GM18951 (cell line): ENCODE measurements at regions not wholly inside any gene's neighbourhood (a gene's known extent, or its start where the extent isn't known, plus 50 kb on each side); places are given as distances from the start of the nearest gene placed in this dataset.
"Not testable (repeated sequence)": the region's sequence is repeated elsewhere in the genome, so short reads cannot be mapped to it uniquely, and the experiment has no call there.

Source experiments
- POLR2A ChIP-seq: IDR thresholded peaks from 4 replicates; pipeline ENCODE4 v1.6.1; 2011; ENCODE audit warnings: mild to moderate bottlenecking; ENCODE audit not compliant: insufficient read length, insufficient read depth; ENCODE audit errors: extremely low read depth
- in situ Hi-C: fragments of 300-500 bp; cut with MboI; formaldehyde crosslinking; loops from one replicate; pipeline ENCODE4 v1.12.0; 2022; ENCODE audit warnings: low sequenced_read_pairs, mixed read lengths, inconsistent platforms; ENCODE audit not compliant: unreplicated experiment

- TF ChIP-seq POLR2A, result no peak
- in situ Hi-C loops, result no loop called here
Measured at GRCh38 chr5:122615146-122615545, 159.7 kb upstream of the SNX2 start.

DNA sequence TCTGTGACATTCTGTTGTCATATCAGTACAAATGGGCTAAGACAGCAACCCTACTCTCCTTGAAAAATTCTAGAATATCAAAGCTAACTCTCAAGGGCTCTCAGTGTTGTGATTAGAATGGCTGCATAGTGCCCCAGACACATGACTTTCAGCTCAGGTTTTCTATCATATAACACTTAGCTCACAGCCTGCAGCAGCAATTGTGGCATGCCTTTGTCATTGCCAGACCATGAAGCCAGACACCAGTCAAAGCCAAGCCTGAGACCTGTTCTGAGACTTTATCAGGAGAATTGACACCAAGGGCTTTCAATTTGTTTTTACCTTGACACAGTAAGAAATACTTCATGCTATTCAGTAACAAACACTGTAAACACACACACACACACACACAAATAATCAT, 159.0 kb upstream of the SNX2 start:
- in situ Hi-C loops, result no loop called here
- no peak for TF ChIP-seq POLR2A

DNA sequence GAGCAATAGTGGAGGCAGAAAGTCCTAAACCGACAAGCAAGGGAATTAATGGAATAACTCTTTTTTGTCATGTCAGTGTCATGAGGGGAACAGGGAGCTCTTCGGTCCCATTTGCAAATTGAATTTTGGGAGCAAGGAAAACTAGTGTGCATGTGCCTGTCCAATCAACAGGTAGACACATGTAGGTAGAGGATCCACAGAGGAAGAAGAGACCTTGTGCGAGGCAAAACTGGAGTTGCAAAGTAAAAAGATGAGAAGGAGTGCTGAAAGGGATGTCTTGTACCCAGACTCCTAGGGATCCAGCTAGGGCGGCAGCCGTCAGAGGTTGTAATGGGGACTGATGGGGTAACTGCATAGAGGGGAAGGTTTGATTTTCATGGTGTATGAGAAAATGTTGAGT, 156.8 kb upstream of the SNX2 start:
- in situ Hi-C loops, result not testable (repeated sequence)

- in situ Hi-C loops, result not testable (repeated sequence)
Measured at GRCh38 chr5:122620768-122621167, 154.1 kb upstream of the SNX2 start.

- in situ Hi-C loops, result not testable (repeated sequence)
Measured at GRCh38 chr5:122628714-122629113, 146.2 kb upstream of the SNX2 start.

GRCh38 chr5:122629121-122629677, 145.7 kb upstream of the SNX2 start:
- TF ChIP-seq POLR2A, result no peak
- in situ Hi-C loops, result no loop called here

- TF ChIP-seq POLR2A, result no peak
- in situ Hi-C loops, result no loop called here
Measured at GRCh38 chr5:122638581-122638980, 136.3 kb upstream of the SNX2 start.

- no peak for TF ChIP-seq POLR2A
- in situ Hi-C loops, result no loop called here
Measured at GRCh38 chr5:122639033-122639432, 135.8 kb upstream of the SNX2 start.

- TF ChIP-seq POLR2A, result no peak
- in situ Hi-C loops, result no loop called here
Measured at GRCh38 chr5:122639864-122640263, 135.0 kb upstream of the SNX2 start.

GRCh38 chr5:122649080-122649479, 125.8 kb upstream of the SNX2 start:
- TF ChIP-seq POLR2A, result no peak
- in situ Hi-C loops, result no loop called here

DNA sequence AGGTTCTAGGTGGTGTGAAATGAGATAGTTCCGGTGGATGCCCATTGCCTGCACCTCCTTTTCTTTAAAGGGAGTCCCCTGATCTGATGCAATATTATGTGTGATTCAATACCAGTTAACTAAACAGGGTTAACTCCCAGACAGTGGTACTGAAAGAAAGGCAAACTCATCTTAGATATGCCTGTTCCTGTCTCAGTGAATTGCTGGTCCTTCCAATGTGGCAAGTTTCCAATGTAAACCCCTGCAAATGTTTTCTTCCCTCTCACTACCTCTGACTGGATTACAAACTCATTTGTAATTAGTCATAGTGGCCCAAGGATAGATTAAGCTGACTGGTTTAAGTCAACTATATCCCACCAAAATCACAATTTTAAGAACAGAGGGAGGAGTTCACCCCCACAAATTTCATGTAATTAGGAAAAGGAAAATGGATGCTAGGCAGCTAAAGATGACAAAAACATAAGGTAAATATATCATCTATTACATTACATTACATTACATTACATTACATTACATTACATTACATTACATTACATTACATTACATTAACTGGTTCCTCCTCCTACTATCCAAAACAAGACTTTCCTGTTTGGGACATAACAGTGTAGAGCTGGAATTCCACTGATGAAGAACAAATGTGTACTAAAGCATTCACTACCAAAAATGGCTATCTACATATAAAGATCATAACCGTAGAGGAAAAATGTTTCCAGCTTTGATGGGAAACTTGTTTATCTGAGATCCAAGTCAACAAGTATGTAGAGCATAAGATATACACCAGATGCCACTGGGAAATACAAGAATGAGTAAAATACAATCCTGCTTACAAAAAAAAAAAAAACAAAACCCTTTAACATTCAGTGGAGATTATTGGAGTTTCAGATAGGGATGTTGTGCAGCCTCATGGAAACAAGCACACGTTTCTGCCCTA, 121.5 kb upstream of the SNX2 start:
- no peak for TF ChIP-seq POLR2A
- in situ Hi-C loops, result no loop called here

- in situ Hi-C loops, result no loop called here
Measured at GRCh38 chr5:122656160-122656559, 118.7 kb upstream of the SNX2 start.

GRCh38 chr5:122656577-122656976, 118.3 kb upstream of the SNX2 start:
- in situ Hi-C loops, result no loop called here
- no peak for TF ChIP-seq POLR2A

More at GRCh38 chr5:122656160-122656559, 118.7 kb upstream of the SNX2 start:
- TF ChIP-seq POLR2A, result no peak

DNA sequence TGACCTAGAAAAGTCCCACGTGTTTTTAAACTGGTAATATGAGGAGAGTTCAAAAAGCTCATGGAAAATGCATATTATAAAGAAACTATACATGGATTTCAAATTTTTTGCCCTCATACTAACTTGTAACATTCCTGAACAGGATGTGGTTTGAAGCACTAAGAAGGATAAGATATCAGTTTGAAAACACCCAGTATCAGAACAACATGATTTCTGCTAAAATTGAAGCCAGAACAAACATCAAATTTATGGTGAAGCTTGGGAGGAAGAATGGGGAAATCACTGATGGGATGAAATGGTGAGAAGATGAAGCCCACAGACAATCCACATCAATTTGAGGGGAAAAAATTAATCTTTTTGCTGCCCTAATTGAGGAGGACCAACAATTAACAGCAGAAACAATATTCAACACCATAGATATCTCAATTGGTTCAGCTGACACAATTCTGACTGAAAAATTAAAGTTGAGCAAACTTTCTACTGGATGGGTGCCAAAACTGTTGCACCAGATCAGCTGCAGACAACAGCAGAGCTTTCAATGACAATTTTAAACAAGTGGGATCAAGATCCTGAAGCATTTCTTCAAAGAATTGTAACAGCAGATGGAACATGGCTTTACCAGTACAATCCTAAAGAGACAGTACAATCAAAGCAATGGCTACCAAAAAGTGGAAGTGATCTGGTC, 113.2 kb upstream of the SNX2 start:
- no peak for TF ChIP-seq POLR2A
- in situ Hi-C loops, result no loop called here
